Erythroblast (primary cell): ENCODE measurements at regions not wholly inside any gene's neighbourhood (a gene's known extent, or its start where the extent isn't known, plus 50 kb on each side); places are given as distances from the start of the nearest gene placed in this dataset.

Experiments
- GATA1 ChIP-seq: IDR thresholded peaks from 2 replicates; pipeline ENCODE4 v1.6.1; 2011; ENCODE audit warnings: low read depth, mild to moderate bottlenecking, control low read depth, low read length, moderate library complexity
- POLR2A ChIP-seq: IDR thresholded peaks from 2 replicates; pipeline ENCODE4 v1.6.1; 2011; ENCODE audit warnings: mild to moderate bottlenecking, low read length

- TF ChIP-seq POLR2A (no peak), GATA1 (no peak)
These were observed 429.1 kb upstream of the INTU start for GRCh38 chr4:127203562-127204200.
